Activated T-cell treated with anti-CD3 and anti-CD28 coated beads, Interleukin-2, amount 50 U/mL, for 4 hours (primary cell): ENCODE measurements at regions not wholly inside any gene's neighbourhood (a gene's known extent, or its start where the extent isn't known, plus 50 kb on each side); places are given as distances from the start of the nearest gene placed in this dataset.
"Not testable (repeated sequence)": the region's sequence is repeated elsewhere in the genome, so short reads cannot be mapped to it uniquely, and the experiment has no call there.

Source experiments
- ATAC-seq, 2 donors: fragments of 200-7000 bp; cut with Tn5 transposase; one replicate each; pipeline ENCODE4 v1.10.0; 2021
- DNase-seq: peaks from one replicate; pipeline ENCODE4 v3.0.0-alpha.2; 2020
- H3K27me3 Mint-ChIP-seq: one replicate; pipeline ENCODE4 v1.8.0; 2021; ENCODE audit warnings: low read depth, mixed read lengths
- H3K36me3 Mint-ChIP-seq: one replicate; pipeline ENCODE4 v1.8.0; 2022; ENCODE audit warnings: mixed read lengths; ENCODE audit not compliant: insufficient read depth
- H3K4me1 Mint-ChIP-seq: one replicate; pipeline ENCODE4 v1.8.0; 2021; ENCODE audit warnings: low read depth, mixed read lengths
- H3K4me3 Mint-ChIP-seq: one replicate; pipeline ENCODE4 v1.8.0; 2021; ENCODE audit warnings: mild to moderate bottlenecking, moderate library complexity, mixed read lengths
- H3K9me3 Mint-ChIP-seq: one replicate; pipeline ENCODE4 v1.8.0; 2021; ENCODE audit warnings: mixed read lengths

DNA sequence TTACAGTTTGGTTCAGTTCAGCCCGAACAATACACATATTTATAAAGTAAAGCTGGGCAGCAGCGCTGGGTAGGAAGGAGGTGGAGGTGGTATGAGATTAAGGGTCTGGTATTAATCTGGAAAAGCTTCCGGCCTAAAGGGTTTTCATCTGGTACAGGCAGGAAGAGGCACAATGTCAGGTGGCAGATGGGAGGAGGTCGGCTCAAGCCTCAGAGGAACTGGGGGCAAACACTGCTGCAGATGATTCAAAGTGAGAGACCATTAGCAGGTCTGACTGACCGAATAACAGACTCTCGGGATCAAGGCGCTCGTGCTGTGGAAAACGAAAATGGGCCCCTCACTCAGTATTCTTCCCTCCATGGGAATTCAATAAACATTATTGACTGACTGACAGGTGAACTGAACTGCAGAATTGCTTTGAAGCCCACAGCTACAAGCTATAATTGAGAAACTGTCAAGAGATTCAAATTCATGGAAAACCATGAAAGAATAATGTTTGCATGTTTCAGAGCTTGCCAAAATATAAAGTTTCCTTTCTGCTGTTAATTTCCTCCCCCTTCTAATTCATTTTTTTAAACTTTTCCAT lies 75.3 kb downstream of the TMEM167A start:
- no peaks in the 10 kb centered on the region for H3K36me3 Mint-ChIP-seq
- H3K4me3 Mint-ChIP-seq, result no peak overlapping the region
- no peak for DNase-seq
- H3K4me1 Mint-ChIP-seq, result no peaks in the 10 kb centered on the region
- no peak for ATAC-seq
- peaks cover 6% of the 10 kb centered on the region for H3K27me3 Mint-ChIP-seq
- H3K9me3 Mint-ChIP-seq, result no peaks in the 10 kb centered on the region

GRCh38 chr5:83000922-83001321 lies 76.3 kb downstream of the TMEM167A start:
- no peak overlapping the region for H3K4me3 Mint-ChIP-seq
- no peak for ATAC-seq
- H3K27me3 Mint-ChIP-seq, result peaks cover 4% of the 10 kb centered on the region
- DNase-seq, result no peak
- no peaks in the 10 kb centered on the region for H3K4me1 Mint-ChIP-seq
- H3K36me3 Mint-ChIP-seq, result no peaks in the 10 kb centered on the region
- H3K9me3 Mint-ChIP-seq, result no peaks in the 10 kb centered on the region

GRCh38 chr5:83000428-83000827 lies 76.8 kb downstream of the TMEM167A start:
- Mint-ChIP-seq H3K4me3 (no peak overlapping the region), H3K4me1 (no peaks in the 10 kb centered on the region), H3K27me3 (peaks cover 3% of the 10 kb centered on the region), H3K9me3 (no peaks in the 10 kb centered on the region), H3K36me3 (no peaks in the 10 kb centered on the region)
- ATAC-seq (no peak), DNase-seq (no peak)

- no peaks in the 10 kb centered on the region for H3K36me3 Mint-ChIP-seq
- DNase-seq (no peak), ATAC-seq (no peak)
- H3K27me3 Mint-ChIP-seq, result peaks cover 2% of the 10 kb centered on the region
- H3K4me1 Mint-ChIP-seq, result no peaks in the 10 kb centered on the region
- no peaks in the 10 kb centered on the region for H3K9me3 Mint-ChIP-seq
- H3K4me3 Mint-ChIP-seq, result no peak overlapping the region
Measured at GRCh38 chr5:82993416-82993815, 83.8 kb downstream of the TMEM167A start.

DNA sequence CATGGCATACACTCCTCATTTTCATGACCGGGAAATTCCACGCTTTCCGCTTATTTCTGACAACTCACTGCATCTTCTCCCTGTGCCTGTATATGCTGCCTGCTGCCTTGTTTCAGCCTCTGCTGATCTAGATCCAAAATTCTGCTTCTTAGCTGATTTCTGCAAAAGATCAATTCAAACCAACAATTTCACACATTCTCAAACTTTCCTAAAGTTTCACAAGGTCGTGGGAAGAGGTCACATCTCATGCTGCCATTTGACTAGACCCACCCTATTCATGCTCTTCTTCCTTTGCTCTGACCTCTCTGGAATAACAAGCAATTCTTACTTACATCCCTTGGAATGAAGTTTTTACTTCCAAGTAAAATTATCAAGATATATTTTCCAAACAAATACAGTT lies 84.5 kb downstream of the TMEM167A start:
- no peaks in the 10 kb centered on the region for H3K36me3 Mint-ChIP-seq
- DNase-seq (no peak), ATAC-seq (no peak)
- H3K27me3 Mint-ChIP-seq, result peaks cover 2% of the 10 kb centered on the region
- H3K9me3 Mint-ChIP-seq, result no peaks in the 10 kb centered on the region
- no peaks in the 10 kb centered on the region for H3K4me1 Mint-ChIP-seq
- no peak overlapping the region for H3K4me3 Mint-ChIP-seq

DNA sequence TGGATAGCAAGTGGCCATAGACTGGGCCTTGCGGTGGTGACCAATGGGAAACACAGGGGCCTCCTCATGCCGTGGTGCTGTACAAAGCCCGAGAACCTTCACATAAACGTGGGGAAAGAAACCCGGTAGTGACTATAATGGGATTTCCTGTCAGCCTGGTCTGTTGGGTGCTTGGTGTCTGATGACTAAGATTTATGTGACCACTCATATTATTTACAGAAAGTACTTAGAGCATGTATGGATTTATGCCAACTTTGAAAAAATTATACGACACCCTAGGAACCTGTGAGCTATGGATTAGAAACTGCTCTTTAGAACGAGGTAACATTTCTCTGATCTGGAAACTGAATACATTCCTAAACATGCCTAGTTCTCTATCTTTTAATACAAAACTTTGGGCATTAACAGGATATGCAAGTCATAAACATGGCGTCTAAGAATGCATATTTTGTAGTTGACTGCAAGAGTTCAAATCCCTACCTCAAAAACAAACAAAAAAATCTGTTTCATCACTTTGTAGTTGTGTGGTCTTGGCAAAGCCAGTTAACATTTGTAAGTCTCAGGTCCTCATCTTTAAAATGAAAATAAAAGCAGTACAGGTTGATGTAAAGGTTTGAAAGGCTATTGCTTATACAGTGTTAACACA lies 85.4 kb downstream of the TMEM167A start:
- H3K9me3 Mint-ChIP-seq, result no peaks in the 10 kb centered on the region
- no peaks in the 10 kb centered on the region for H3K36me3 Mint-ChIP-seq
- DNase-seq (no peak), ATAC-seq (no peak)
- H3K27me3 Mint-ChIP-seq, result peaks cover 2% of the 10 kb centered on the region
- no peak overlapping the region for H3K4me3 Mint-ChIP-seq
- no peaks in the 10 kb centered on the region for H3K4me1 Mint-ChIP-seq

GRCh38 chr5:82991059-82991458 lies 86.1 kb downstream of the TMEM167A start:
- H3K4me3 Mint-ChIP-seq, result no peak overlapping the region
- ATAC-seq (no peak), DNase-seq (no peak)
- H3K36me3 Mint-ChIP-seq, result no peaks in the 10 kb centered on the region
- no peaks in the 10 kb centered on the region for H3K9me3 Mint-ChIP-seq
- no peaks in the 10 kb centered on the region for H3K4me1 Mint-ChIP-seq
- H3K27me3 Mint-ChIP-seq, result peaks cover 2% of the 10 kb centered on the region

- DNase-seq (no peak), ATAC-seq (no peak)
- Mint-ChIP-seq H3K36me3 (no peaks in the 10 kb centered on the region), H3K27me3 (no peaks in the 10 kb centered on the region), H3K4me1 (peaks cover 2% of the 10 kb centered on the region), H3K4me3 (no peak overlapping the region), H3K9me3 (no peaks in the 10 kb centered on the region)
Measured at GRCh38 chr5:82987188-82987587, 90.0 kb downstream of the TMEM167A start.

GRCh38 chr5:82986404-82986803 lies 90.8 kb downstream of the TMEM167A start:
- Mint-ChIP-seq H3K4me1 (peaks cover 2% of the 10 kb centered on the region), H3K9me3 (no peaks in the 10 kb centered on the region), H3K36me3 (no peaks in the 10 kb centered on the region), H3K4me3 (no peak overlapping the region), H3K27me3 (no peaks in the 10 kb centered on the region)
- no peak for DNase-seq
- ATAC-seq, result no peak

DNA sequence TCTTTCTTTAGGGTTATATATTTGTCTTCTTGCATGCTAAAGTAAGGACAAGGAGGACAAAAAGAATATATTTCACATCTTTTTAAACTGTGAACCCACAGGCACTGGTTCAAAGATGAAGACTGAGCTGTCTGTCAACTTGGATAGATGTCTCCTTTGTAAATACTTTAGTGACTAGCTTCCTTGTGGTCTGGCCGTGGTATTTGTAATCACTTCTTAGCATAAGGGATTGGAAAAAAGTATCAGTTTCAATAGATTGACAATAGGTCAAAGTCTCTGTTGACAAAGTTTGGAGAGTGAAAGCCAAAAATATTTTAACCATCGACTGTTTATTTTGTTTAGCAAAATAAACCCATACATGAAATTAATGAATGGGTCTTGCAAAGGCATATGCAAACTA lies 91.4 kb downstream of the TMEM167A start:
- H3K4me3 Mint-ChIP-seq, result no peak overlapping the region
- ATAC-seq, result no peak
- H3K27me3 Mint-ChIP-seq, result no peaks in the 10 kb centered on the region
- no peaks in the 10 kb centered on the region for H3K9me3 Mint-ChIP-seq
- H3K36me3 Mint-ChIP-seq, result no peaks in the 10 kb centered on the region
- peaks cover 2% of the 10 kb centered on the region for H3K4me1 Mint-ChIP-seq
- no peak for DNase-seq

DNA sequence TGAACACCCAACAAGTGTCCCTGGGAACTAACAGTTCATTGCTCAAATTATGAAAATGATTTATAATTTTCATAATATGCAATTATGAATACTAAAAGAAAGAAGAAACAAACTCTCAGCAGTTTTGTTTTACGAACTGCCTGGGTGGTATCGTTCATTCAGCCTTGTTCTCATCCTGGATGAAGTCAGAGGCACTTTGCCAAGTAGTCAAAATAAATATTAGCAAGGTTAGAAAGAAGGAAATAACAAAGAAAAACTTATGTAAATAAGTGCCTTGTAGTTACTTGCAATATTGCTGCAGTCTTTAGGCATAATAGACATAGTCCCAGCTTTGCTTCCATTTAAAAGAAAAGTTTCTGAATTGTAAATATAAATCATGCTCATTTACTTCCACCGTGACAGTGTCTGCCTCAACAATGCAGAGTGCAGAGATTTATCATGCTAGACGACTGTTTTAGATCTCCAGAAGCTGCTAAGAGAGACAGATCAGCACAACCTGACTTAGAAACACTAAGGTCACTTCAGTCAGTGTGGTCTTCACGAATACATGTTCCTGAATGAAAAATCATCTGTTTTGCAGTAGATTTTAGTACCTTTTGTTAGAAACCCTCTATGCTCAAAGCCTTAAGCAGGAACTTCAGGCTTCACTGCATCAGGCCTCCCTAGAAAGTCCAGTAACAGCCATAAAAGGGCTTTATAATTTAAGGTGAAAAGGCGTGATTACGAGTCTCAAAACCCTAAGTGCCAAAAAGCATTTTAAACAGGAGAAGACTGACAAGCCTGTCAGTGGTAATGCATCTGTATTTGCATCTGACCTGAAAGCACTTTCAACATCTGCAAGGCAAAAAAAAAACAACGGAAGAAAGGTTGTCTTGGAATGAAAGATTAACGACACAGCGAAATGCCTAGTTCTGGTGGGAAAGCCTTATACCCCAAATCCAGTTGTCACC lies 92.1 kb downstream of the TMEM167A start:
- Mint-ChIP-seq H3K4me3 (no peak overlapping the region), H3K27me3 (no peaks in the 10 kb centered on the region), H3K36me3 (no peaks in the 10 kb centered on the region), H3K4me1 (peaks cover 2% of the 10 kb centered on the region), H3K9me3 (no peaks in the 10 kb centered on the region)
- DNase-seq (no peak), ATAC-seq (no peak)

DNA sequence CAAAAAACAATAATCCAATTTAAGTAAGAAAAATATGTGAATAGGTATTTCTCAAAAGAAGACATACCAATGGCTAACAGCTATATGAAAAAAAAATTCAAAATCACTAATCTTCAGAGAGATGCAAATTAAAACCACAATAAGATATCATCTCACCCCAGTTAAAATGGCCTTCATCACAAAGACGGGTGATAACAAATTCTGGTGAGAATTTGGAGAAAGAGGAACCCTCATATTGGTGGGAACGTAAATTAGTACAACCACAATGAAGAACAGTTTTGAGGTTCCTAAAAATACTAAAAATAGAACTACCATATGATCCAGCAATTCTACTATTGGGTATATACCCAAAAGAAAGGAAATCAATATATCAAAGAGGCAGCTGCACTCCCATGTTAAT lies 94.3 kb downstream of the TMEM167A start:
- Mint-ChIP-seq H3K36me3 (no peaks in the 10 kb centered on the region), H3K4me3 (no peak overlapping the region), H3K27me3 (no peaks in the 10 kb centered on the region), H3K4me1 (peaks cover 2% of the 10 kb centered on the region), H3K9me3 (peaks cover 2% of the 10 kb centered on the region)
- ATAC-seq (no peak), DNase-seq (no peak)

DNA sequence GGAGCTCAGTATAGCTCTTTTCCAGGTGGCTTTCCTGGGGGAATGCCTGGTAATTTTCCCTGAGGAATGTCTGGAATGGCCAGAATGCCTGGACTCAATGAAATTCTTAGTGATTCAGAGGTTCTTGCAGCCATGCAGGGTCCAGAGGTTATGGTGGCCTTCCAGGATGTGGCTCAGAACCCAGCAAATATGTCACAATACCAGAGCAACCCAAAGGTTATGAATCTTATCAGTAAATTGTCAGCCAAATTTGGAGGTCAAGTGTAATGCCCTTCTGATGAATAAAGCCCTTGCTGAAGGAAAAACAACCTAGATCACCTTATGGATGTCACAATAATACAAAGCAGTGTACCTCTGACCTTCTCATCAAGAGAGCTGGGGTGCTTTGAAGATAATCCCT lies 100.3 kb downstream of the TMEM167A start:
- DNase-seq, H3K4me1 Mint-ChIP-seq, H3K4me3 Mint-ChIP-seq, H3K27me3 Mint-ChIP-seq, H3K36me3 Mint-ChIP-seq, ATAC-seq: not testable (repeated sequence)
- H3K9me3 Mint-ChIP-seq, result peaks cover 30% of the 10 kb centered on the region

- H3K27me3 Mint-ChIP-seq, result no peaks in the 10 kb centered on the region
- ATAC-seq, result no peak
- H3K4me1 Mint-ChIP-seq, result no peaks in the 10 kb centered on the region
- H3K9me3 Mint-ChIP-seq, result peaks cover 30% of the 10 kb centered on the region
- no peak overlapping the region for H3K4me3 Mint-ChIP-seq
- no peaks in the 10 kb centered on the region for H3K36me3 Mint-ChIP-seq
- no peak for DNase-seq
Measured at GRCh38 chr5:82975812-82976211, 101.4 kb downstream of the TMEM167A start.

- Mint-ChIP-seq H3K27me3 (no peaks in the 10 kb centered on the region), H3K4me3 (no peak overlapping the region), H3K4me1 (no peaks in the 10 kb centered on the region), H3K9me3 (peaks cover 30% of the 10 kb centered on the region), H3K36me3 (no peaks in the 10 kb centered on the region)
- DNase-seq (no peak), ATAC-seq (no peak)
Measured at GRCh38 chr5:82975396-82975795, 101.8 kb downstream of the TMEM167A start.
